NCI-H2081 (cell line): ENCODE measurements at regions not wholly inside any gene's neighbourhood (a gene's known extent, or its start where the extent isn't known, plus 50 kb on each side); places are given as distances from the start of the nearest gene placed in this dataset.

Experiments used
- DNase-seq, 2 experiments: peaks; one replicate each; lab custom pipeline; 2025; lab: John Stamatoyannopoulos, UW

DNA sequence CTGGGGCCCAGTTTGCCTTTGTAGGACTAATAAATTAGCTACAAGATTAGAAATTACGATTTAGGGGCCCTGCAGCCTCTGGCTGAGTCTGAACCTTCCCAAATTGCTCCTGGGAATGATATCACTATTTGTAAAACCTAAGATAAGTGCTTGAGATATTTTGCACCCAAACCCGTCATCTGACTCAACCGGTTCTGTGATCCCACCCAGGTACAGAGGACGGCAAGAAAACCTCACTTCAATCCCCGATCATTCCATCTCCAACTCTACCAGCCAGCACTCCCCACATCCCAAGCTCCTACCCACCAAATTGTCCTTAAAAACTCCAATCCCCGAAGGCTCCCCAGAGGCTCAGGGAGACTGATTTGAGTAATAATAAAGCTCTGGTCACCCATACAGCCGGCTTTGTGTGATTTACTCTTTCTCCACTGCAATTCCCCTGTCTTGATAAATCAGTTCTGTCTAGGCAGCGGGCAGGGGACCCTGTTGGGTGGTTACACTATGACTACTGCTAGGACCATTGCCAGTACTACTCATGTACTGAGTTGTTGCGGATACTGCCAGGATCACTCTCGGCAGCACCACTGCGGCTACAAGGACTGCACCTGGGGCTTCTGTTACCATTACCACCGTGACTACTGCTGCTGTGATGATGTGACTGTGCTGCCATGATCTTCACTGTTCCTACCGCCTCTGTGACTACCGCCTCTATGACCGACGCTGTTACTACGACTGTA lies 73.1 kb downstream of the IRF8 start:
- DNase-seq: no peak

DNA sequence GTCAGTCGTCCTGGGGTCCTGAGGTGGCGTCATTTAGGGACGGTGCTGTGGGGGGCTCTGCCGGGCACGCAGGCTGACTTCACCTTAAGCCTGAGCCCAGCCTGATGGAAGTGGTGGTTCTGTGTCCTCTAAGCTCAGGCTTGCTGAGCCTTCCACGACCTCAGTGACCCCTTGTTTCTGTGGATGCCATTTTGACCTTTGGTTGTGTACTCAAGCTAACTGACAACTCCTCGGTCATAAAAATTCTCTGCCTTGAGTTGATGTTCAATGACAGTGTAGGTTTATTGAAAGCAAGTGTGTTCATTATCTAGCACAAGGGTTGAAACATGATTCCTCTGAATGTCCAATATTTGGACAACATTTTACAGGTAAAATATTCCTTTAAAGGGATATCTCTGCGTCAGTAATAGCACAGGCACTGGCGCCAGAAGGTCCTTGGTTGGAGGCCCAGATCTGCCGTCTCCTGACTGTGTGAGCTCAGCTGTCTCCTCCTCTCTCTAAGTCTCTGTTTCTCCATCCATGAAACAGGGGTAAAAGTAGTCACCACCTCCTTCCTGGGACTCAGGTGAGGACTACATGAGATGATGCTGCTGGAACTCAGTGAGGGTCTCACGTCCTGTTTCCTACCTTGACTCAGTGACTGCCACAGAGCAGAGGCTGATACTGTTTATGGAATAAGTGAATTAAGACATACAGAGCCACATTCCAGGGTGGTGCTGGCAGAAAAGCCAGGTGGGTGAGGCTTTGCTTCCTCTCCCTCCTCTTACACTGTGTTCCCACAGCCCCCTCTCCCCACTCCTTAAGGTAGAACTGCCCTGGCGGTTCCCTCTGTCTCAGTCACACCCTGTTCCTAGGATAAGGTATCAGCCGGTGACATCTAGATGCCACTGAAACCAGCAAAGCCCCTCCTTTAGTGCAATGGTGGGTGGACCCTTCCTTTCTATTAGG lies 75.7 kb downstream of the IRF8 start:
- no peak for DNase-seq

DNA sequence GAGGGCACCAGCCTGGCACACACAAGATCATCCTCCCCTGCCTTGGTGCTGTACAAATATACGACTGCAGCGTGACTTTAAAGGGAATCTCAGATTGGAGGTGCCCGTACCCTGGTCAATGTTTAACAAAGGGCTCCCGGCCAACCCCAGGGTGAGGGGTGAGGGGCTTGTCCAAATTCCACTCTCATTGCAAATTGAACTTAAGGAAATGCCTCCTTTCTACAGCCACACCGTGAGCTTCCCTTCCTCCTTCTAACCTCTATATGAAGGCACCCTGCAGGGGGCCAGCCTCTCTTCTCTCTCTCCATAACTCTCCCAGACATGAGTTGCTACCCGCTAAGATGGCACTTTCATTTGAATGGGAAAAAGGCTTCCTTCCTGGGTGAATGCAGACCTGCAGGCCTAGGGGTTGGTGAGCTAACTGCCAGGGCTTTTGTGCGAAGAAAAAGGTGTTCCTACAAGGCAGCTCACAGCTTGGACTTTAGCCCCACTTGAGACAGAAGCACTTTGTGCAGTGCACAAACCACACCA lies 76.6 kb downstream of the IRF8 start:
- no peak for DNase-seq

DNA sequence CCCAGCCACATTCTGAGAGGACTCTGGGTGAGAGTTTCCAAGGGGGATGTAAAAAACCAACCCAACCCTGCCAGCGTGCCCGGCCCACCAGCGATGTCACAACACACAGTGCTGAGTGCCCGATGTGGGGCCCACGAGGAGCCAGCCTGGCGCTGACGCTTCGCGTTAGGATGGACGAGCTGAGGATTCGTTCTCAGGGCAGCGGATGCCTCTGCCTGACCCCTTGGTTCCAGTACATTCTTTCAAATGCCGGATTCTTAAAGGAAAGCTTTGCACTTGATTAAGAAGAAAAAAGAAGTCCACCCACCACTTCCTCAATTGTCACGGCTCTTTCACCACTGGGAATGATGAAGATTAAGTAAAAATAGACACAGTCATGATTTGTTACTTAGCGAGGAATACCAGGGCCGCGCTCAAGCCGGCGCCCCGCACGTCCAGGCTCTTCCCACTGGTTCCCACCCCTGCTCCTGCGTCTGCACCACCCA lies 79.4 kb downstream of the IRF8 start:
- no peak for DNase-seq

DNA sequence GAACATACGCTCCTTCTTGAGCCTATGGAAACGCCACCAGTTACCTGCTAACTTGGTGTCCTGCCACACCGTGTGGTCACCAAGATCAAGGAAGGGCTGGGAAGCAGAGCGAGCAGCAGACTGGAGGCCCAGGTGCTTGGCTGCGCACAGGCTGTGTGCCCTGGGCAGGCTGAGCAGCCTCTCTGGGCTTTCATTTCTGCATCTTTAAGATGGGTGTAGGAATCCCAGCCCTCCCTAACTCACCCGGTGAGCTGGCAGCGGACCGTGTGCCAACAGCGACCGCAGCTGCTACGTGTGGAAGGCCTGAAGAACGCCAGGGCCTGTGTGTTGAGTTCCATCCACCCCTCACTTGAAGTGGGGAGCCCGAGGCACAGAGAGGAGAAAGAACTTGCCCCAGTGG lies 80.0 kb downstream of the IRF8 start:
- no peak for DNase-seq

DNA sequence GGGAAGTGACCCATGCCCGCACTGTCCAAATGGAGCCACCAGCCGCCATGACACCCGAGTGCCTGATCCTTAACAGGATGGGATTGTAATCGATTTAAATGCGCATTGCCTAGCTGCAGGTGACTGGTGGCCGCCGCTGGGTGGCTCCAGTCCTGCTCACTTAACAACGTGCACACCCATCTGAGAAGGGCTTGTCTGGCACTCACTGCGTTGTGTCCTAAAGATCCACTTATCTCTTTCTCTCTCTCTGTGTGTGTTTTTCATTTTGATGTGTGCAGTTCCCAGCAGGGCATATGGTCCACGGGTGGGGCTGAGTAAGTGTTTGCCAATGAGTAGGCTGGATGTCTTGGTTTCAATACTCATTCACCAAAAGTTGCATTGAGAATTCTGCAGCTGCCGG lies 80.6 kb downstream of the IRF8 start:
- DNase-seq: no peak

DNA sequence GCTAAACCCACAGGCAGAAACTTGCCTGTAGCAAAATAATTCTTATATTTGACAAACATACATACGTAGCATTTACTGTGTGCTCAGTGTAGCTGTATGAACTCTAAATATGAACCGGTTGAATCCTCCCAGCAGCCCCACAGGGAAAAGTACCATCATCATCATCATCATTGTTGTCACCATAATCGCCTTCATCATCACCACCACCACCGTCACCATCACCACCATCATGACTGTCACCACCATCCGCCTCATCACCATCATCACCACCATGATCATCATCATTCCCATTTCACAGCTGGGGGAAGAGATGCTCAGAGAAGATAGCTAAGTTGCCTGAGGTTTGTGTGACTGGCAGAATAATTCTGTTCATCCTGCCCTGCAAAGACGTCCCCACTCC lies 81.7 kb downstream of the IRF8 start:
- DNase-seq: no peak

DNA sequence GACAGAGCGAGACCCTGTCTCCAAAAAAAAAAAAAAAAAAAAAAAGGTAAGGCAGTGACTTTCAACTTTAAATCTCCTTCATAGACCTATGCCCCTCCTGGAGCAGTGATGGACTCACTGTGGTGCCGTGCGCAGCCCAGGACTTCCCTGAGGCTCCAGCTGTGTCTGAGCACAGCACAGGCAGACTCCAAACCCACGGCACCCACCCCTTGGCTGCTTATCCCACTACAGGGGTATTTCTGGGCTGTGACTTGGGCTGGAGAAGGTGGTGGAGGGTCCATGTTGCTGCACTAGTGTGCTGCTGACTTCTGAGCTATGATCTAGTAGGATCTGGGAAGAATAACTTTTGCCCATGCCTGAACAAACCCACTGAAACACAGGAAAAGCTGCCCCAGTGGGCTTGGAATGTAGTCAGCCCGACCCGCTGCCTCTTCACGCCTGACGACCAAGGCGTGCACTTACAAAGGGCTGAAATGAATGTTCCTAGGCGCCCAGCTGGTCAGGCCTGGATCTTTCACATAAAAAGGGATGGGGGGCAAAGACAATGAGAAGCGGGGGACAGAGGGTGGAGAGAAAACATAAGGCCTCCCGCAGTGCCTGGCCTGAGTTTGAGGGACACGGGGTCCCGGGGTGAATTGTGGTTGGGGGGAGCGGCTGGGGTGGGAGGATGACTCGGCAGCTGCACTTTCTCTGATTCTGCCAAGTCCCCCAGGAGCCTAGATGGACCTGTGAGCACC lies 83.0 kb downstream of the IRF8 start:
- no peak for DNase-seq

DNA sequence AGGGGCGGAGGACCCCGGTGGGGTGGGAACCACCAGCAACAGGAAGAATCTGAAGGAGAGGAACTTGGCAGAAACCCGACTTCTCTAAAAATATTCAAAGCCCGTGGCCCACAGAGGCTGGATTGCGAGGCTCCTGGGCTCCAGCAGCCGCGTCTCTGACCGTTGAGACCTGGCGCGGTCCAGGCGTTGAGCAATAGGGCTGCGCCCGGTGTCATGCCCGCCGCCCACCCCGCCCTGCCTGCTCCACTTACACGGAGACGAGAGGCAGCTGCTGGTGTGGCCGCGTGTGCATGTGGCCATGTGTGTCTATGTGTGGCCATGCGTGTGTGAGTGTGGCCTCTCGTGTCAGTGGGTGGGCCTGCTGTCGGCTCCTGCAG lies 83.6 kb downstream of the IRF8 start:
- DNase-seq: no peak

DNA sequence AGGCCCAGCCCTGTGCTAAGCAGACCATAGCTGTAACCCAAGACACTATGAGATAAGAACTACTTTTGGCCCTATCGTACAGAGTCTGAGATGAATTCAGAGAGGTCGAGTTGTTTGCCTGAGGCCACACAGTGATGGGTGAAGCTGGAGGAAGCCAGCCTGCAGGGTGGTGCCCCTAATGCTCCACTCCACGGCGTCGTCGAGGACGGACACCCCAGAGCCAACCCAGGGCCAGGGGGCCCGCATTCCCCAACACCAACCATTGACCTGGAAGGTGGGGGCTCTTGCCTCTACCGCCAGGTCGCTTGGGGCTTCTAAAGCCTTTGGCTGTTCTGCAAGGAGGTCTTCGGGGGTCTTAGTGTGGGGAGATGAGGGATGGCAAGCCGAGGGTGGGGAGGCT lies 84.1 kb downstream of the IRF8 start:
- no peak for DNase-seq

DNA sequence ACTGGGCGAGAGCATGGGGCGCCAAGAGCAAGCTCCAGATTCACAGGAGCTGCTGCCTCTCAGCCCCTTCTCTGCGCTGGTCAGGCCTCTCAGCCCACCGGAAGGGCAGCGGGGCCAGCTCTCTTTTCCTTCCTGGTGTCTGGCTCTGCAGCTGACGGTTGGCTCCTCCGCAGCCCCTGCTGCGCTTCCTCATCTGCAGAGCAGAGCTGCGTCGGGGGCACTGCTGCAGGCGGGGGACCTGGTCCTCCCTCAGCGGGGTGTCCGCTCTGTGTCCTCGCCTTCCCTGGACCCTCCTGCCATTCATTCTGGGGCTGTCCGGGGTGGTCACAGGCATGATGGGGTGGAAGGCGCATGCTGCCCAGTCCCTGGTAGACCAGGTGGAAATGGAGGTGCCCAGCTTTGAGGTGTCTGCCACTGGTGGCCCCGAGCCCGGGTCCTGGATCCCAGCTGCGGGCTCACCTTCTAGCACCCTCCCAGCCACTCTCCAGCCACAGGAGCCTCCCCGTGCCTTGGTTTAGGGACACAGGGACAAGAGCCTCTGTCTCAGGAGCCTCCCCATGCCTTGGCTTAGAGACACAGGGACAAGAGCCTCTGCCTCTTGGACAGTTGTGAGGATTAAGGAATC lies 84.8 kb downstream of the IRF8 start:
- DNase-seq: no peak

DNA sequence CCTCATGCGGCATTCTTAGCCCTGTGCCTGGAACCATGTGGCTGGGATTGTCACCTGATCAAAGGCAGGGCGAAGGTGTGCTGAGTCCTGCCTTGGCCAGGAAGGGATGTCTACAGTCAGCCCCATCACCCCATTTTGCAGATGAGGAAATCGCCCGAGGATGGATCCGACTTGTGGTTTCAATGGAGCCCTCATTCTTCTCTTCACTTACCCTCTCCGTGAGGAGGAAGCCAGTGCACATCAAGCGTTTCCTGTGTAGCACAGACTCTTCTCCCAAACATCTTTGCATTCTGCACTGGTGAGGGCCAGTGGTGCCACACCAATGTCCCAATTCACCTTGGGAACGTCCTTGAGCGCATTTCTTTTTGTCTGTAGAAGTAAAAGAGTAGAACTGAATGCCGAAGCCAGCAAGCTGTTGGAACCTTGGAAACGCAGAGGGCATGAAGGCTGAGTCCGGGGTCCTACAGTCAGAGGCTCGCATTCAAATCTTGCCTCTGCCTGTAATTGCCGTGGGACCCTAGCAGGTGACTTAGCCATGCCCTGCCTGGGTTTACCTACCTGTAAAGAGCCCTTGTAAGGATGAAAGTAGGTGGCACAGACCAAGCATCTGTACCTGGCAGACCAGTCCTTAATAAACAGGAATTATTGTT lies 85.4 kb downstream of the IRF8 start:
- DNase-seq: no peak

DNA sequence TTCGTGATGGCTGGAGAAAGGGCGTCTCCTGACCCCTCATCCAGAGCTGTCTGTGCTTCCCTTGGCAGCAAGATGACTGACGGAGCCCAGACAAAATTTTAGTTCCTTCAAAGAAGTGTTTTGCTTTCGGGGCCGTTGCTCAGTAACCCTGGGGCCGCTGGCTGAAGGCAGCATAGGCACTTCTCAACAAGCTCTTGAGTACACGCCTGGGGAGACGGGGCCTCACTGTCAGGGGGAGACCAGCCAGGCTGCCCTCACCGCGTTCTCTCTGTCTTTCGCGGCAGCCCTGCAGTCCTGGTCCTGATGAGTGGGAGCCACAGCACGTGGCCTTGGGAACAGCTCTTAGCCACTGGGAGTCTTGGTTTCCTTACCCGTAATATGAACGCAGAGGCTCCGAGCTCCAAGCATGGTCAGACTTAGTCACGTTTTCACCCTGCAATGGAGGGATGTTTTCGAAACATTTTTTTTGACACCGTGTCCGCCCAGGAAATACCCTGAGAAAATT lies 86.0 kb downstream of the IRF8 start:
- DNase-seq: no peak

DNA sequence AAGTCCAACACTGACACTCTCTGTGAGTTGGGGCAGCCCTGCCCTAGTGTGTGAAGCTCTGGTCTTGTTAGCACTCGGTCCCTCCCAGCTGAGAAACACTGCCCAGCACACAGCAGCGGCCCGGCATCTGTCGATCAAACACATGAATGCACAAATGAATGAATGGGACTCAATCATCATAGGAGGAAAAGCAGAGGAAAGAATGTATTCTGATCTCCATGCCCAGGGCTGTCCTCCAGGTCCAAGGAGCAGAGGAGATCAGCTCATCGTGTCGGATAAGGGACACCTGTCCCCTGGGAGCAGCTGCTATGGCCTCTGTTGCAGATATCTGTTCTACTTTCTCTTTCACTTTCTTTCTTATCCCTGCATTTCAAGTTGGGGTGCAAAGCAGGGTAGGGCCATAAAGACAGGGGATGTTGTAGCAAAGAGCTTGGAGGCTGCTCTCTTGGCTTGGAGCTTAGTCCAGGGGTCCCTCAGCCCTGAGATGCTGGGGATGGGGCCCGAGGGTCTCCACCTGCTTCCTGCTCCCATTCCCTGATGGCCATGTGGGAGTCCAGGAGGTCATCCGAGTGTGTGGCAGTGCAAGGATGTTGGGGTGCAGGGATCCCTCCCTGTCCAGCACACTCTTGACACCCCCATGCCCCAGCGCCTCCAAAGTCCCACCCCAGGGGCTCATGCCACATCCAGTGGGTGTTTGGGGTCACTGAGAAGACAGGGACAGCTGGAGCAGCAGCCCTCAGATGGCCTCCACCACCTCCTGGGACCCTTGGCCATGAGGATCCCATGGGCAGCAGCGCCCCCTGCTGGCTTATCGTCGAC lies 88.2 kb downstream of the IRF8 start:
- DNase-seq: no peak

DNA sequence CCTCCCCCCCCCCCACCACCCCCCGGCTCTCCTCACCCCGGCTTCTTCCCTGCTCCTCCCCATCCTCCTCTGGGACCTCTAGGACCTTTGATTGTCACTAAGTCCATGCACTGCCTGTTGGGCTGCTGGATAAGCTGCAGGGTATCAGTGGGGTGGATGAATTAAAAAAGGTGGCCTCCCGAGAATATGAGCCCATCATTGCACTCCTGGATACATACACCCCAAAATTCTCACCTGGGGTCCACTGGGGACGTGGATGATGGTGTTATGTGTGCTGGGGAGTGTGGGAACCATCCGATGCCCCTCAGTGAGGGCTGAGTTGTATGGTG lies 88.8 kb downstream of the IRF8 start:
- DNase-seq: no peak

DNA sequence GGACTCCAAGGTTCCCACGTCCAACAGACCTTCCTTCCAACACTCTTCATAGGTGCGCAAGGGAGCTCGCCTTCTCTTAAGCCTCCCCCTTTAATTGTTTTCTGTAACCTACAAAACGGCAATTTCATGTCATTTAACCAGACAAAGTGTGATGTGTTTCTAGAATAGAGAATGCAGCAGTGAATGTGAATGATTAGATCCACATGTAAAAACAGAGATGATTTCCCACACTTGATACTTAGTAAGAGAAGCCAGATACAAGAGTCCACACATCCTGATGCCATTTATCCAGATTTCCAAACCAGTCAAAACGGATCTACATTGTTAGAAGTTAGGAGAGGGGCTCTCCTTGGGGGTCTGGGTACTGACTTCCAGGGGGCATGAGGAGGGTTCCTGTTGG lies 89.3 kb downstream of the IRF8 start:
- no peak for DNase-seq

DNA sequence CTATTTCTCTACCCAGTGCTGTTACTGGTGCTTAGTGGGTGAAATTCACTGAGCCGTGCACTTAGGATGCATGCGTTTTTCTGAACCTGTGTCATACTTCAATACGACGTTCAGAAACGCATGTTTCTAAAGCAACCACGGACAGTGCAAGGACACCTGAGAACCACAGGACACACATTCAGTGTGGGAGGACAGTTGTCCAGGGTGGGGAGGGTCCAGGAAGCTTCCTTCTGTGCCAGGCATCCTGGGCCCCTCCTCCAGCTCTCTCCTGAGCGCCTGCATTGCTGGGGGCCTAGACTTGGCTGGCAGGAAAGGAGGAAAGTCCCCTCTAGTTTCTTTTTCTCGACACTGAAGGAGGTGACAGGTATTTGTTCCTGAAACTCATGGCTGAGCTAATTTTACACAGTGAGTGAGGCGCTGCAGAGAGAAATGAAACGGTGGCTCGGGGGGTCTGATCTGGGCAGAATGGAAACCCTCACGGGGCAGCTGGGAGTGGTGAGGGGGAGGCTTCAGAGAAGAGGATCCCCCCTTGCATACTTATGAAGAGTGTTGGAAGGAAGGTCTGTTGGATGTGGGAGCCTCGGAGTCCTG lies 89.9 kb downstream of the IRF8 start:
- DNase-seq: no peak

DNA sequence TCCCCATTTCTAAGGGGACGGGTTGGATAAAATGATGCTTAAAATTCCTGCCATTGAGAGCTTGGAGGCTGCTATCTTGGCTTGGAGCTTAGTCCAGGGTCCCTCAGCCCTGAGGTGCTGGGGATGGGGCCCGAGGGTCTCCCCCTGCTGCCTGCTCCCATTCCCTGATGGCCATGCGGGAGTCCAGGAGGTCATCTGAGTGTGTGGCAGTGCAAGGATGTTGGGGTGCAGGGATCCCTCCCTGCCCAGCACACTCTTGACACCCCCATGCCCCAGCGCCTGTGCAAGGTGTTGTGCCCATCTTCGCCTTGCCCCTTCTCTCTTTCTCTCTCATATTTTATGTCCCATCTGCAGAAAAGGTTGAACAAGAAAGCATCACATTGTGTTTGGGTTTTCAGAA lies 90.4 kb downstream of the IRF8 start:
- no peak for DNase-seq

DNA sequence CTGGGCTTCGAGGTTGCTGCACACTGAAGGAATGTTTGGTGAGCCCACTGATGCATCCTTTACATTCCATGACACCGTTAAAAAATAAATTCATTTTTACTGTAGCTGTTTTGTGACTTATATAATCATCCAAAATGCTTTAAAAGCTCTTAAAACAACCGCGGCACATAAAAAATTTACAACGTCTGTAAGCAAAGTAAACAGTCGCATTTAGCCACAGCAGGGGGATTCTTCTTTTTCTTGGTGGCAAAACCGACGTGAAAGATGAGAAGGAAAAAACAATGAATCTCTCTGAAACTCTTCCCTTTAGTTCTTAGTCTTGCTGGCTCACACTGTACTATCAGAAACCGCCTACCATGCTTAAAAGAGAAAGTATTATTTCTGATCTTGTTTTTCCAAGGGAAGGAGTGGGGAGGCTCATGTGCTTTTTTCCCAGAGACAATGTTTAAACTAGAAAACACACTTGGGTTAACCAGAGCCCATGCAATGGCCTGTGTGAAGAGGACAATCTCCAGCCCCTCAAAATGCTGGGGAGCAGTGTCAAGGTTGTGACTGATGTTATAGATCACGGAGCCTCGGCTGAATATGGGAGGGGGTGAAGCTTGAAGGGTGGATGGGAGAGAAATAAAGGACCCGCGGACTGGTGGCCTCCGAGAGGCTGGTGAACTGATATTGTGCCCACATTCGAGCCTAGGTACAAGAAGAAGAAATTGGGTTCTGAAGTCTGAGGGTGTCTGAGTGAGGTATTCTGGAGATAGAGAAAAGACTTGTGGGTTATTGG lies 91.1 kb downstream of the IRF8 start:
- no peak for DNase-seq
